HG03342 (cell line): ENCODE measurements at regions not wholly inside any gene's neighbourhood (a gene's known extent, or its start where the extent isn't known, plus 50 kb on each side); places are given as distances from the start of the nearest gene placed in this dataset.

Experiments used
- ATAC-seq: cut with Tn5 transposase; IDR thresholded peaks from one replicate; pipeline ENCODE4 v1.9.1; 2021; ENCODE audit warnings: mild to moderate bottlenecking, moderate library complexity; ENCODE audit not compliant: unreplicated experiment

DNA sequence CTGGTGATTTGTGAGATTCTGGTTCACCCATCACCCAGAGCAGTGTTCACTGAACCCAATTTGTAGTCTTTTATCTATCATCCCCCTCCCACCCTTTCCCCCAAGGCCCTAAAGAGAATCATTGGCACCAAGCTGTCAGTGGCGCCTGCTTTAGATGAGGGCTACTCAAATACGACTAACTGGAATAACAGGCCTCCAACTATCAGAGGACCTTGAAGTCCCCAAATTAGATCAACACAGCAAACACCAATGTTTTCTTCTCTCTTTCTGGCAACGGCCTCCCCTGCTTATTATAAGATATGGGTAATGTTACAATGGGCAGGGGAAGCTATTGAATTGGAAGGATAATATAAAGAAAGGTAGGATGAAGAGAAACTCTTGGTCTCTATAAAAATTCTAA lies 232.3 kb downstream of the SCG2 start:
- ATAC-seq: no peak

DNA sequence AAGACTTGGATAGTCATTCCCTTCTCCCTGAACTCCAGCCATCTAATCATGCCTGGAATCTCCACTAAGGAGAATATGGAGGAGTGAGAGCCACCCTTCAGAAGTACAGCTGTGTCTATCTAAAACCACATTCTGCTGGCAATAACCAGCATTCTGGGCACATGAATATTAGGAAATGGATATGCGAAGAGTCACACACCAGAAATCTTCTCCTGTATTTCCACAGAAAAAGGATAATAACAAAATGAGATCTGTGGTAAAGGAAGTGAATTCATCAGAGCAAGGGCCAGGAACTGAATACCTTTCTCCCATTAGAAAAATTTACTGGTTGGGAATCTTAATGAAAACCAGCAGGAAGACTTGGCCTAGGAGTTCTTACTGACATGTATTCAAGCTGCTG lies 218.8 kb downstream of the SCG2 start:
- no peak for ATAC-seq

DNA sequence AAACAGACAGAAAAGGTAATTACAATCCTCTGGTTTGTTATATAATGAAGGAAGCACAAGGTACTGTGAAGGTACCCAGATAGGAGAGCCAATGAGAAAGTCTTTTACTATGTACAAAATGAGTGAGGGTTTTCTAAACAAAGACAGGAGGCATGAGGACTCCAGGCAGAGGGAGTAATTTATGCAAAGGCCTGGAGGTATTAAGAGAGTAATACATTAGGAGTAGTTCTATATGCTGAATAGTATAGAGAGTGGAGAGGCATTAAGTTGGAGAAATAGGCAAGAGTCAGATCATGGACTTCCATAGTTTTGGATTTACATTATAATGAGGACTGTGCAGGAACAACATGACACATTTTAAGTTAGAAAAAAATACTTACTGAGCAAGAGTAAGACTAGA lies 216.0 kb downstream of the SCG2 start:
- no peak for ATAC-seq

DNA sequence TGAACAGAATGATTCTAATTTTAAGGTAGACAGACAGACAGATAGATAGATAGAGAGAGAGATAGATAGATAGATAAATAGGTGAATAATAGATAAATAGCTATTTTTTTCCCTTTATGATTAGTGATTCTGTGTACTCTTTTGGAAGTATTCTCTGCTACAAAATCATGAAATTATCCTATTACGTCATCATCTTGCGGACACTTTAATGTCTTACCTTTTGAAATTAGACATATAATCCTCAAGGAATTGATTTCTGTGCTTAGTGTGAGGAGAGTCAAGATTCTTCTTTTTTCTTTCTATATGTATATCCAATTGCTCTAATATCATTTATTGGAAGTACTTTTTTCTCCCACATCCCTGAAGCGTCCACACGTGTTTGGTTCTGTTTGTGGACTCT lies 215.2 kb downstream of the SCG2 start:
- no peak for ATAC-seq

DNA sequence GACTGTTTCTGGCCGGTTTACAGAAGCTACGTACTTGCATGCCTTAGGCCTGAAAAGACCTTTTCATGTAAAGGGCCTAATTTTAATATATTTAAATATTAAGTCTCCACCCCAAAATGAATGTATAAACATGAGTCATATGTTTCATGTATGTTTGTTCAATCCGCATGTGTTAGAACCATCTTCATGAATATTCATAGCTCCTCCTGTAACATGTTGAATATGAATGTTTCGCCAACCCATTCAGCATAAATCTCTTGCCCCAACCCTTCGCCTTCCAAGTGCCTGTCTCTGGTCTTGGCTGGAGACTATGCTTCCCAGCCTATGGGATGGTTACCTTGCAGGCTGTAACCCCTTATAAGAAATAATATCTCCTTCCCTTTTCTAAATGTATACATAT lies 212.5 kb downstream of the SCG2 start:
- ATAC-seq: no peak

DNA sequence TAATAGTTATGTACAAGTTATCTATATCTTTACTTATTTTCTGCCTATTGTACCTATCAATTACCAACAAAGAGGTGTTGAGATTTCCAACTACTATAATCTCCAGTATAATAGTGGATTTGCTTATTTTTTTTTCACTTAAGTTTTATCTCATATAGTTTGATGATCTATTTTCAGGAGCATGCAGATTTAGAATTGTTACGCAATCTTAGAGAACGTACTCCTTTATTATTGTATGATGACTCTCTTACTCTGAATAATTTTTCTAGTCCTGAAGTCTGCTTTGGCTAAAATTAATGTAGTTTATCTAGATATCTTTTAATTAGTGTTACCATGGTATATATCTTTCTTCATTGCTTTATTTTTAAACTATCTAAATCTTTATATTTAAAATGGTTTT lies 205.2 kb downstream of the SCG2 start:
- ATAC-seq: no peak

DNA sequence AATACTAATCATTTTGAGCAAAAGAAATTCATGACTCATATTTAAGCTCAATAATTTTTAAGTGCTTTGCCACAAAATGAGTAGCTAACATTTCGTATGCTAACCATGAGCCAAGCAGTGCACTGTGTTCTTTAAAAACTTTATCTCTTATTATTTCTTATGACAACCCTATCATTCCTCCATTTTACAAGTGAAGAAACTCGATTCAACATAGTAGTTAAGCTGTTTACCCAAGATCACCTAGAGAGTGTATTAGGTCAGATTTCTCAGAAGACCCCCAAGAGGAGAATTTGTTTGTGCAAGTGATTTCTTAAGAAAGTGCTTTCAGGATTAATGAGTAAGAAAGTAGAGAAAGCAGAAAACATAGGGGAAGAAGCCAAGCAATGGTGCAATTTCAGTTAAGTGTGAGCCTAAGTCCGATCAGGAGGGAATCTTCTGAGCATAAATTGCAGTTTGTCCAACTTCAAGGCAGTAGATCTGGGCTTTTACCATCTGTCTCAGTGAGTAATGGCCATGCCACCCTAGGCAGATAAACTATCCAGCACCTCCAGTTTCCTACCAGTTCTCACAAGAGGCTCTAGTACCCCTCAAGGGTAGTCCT lies 202.7 kb downstream of the SCG2 start:
- ATAC-seq: no peak

DNA sequence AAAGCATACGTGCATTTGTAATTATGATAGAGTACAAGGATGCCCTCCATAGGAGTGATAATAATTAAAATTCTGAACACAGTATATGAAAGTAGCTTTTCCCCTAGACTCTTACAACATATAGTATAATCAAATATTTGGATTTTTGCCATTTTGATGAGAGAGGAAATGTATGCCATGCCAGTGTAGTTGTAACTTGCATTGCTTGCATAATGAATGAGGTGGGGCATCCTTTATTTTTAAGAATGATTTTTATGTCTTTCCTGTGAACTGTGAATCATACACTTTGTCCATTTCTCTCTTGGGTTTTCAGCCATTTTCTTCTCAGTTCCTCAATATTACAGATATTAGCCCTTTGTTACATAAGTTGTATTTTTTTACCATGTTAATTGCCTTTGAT lies 197.5 kb downstream of the SCG2 start:
- no peak for ATAC-seq

DNA sequence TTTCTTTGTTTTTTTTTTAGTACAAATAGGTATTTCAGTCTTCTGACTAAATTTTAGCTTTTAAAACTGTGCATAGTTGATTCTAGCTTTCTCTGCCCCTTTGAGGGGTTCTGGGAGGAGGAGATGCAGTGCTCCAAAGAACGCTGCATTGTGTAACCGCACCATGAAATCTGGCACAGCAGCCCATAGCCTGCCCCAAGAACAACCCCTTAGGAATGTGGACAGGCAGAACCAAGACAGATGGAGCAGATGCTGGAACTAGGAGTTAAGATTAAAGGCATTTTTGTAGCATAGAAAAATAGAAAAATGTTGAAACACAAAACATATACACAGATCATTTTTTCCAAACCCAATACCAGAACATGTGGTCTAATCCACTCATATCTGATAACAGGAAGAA lies 187.5 kb downstream of the SCG2 start:
- no peak for ATAC-seq

DNA sequence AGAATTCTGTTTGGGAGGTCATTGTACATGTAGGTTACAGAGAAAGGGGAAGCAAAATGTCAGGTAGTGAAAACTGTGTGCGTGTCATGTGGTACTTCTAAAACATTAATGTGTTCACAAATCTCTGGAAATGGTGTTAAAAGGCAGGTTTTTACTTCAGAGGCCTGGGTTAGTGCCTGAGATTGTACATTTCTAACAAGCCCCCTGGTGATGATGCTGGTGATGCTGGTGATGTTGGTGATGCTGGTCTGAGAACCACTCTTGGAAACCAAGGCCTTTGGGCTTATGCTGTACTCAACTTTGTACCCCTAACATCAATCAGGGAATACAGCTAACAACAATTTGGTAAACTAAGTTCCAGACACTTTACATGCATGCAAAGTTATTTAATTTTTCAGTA lies 187.1 kb downstream of the SCG2 start:
- ATAC-seq: no peak

DNA sequence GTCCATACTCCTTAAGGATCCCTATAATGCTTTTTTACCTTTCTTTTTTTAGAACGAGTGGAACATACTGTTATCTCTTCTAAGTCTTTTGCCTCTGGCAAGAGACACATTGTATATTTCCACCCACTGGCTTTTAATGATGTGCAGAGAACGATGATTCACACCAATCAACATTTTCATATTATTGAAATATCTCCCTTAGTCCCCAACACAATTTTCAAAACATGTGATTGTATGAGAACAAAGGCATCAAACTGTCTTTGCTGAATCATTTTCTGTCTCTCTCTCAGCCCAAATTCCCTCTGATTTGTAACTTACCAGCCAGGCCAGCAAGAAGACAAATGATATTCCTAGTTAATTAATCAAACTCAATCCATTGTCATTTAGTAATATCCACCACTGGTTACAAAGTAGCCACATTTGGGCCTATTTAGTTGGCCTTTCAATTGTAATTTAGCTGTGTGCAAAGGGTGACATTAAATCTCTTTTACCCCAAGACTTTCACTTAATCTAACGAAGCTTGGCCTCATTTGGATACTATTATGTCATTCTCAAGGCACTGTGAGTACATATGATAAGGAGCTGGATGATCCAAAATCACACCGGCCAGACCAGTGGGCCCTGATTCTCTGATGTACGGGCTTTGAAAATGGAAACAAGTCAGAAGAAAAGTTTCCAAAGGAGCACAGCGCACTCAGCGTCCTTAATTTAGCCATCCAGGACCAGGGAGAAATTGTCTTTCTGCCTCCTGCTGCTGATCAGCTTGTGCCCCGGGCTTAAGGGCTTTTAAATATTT lies 185.1 kb downstream of the SCG2 start:
- ATAC-seq: no peak

DNA sequence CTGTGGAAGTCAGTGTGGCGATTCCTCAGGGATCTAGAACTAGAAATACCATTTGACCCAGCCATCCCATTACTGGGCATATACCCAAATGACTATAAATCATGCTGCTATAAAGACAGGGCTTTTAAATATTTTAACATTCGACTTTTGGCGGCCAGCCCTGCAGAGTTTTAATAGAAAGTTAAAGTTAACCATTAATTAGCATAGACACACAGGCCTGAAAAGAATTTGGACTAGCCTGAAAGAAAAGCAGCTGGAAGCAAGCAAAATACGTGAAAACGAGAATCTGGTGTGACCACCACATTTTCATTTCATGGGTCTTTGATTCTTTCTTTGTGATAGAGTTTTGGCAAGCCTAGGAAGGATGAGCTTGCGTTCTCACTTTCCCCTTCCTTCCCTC lies 184.0 kb downstream of the SCG2 start:
- ATAC-seq: no peak

DNA sequence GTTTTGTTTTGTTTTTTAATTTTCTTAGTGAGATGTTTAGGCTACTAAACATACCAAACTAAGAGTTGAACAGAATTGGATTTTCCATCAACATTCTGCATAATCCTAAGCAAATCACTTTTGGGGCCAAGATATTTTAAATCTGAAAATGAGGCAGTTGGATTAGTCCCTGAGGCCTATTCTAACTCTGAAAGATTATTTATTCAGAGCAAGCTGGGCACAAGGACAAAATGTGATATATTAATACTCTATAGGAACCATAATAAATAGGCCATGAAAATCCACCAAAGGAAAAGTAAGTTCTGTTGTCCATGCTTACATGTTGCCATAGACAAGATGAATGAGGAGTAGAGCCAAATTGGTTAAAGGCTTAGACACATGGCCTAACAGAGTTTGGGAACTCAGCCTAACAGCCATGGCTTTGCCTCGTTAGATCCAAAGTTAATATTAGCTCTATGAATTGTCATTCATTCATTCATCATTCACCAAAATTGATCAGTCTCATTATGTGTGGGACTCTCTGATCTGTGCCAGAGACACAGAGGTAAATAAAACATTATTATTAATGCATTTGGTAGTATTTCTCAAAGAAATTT lies 183.5 kb downstream of the SCG2 start:
- ATAC-seq: no peak

DNA sequence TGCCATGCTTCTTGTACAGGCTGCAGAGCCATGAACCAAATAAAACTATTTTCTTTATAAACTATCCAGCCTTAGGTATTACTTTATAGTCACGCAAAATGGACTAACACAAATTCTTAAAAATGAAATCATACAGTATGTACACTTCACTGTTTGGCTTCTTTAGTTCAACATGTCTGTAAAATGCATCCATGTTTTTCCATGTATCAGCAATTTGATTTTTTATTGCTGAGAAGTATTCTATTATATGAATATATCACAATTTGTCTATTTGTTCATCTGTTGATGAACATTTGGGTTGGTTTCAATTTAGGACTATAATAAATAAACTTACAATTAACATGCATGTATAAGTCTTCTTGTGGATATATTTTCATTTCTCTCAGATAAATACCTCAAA lies 182.1 kb downstream of the SCG2 start:
- no peak for ATAC-seq

DNA sequence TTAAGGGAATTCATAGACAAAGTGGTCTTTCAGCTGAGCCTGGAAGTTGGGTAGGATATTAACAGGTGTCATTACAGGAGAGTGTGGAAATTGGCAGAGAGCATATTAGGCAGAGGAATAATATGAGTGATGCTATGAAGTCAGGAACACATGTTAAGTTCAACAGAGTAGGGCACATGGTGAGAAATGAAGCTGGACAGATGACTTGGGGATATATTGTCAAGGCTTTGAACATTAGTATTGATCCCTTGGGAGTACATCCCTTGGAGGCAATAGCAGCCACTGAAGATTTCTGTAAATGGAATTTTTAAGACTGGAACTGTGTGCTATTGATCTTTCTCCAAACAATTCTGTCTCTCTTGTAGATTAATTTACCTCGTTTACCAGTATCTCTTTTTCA lies 170.7 kb downstream of the SCG2 start:
- ATAC-seq: no peak

DNA sequence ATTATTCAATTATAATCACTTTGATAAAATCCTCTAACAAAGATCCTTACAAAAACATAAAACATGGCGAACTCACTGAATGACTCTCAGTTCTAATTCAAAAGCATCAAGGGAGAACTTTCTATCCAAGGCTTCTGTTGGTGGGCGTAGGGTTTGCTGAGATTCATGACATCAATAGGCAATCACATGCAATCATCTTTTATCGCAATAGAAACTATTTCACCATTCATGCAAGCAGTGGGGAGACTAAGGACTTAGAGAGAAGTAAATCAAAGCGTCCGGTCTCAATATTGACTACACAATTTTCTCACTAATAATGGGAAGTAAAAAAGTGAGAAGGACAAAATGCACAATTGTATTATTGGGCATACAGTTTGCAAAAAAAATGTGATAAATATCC lies 168.7 kb downstream of the SCG2 start:
- ATAC-seq: no peak

DNA sequence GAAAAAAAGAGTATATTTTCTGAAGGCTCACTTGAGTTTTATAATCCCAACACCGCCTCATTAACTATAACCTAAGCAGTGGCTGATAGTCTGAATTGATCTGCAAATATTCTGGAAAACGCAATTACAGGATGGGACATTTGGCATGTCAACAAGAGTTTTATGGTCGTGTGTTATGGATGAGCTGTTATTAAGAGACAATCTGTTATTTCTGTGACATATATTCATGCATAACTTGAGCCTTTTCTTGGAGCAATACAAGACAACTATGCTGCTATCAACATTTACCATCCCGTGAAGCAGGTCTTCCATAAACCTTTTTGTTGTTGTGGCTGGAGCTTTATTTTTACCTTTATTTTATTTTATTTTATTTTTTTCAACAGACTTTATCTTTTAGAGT lies 164.4 kb downstream of the SCG2 start:
- no peak for ATAC-seq

DNA sequence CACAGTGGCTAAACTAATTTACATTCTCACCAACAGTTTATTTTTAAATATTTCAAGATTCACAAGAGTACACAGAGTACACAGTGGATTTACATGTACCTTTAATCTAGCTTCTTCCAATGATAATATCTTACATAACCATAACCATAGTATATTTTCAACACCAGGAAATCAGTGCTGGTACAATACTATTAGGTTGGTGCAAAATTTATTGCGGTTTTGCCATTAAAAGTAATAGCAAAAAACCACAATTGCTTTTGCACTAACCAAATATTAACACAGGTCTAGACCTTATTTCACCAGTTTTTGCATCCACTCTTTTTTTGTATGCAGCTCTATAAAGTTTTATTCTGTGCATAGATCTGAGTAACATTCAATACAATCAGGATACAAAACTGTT lies 163.0 kb downstream of the SCG2 start:
- no peak for ATAC-seq

DNA sequence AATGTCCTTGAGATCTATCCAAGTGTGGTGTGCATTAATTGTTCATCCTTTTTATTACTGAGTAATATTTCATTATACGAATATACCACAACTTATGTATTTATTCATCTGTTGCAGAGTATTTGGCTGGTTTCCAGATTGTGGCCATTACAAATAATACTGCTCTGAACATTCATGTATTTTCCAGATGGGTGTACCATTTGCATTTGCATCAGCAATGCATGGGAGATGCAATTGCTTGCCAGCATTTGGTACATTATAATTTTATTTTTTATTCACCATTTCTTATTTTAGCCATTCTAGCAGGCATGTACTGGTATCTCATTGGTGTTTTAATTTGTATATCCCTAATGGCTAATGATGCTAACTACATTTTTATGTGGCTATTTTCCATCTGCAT lies 162.4 kb downstream of the SCG2 start:
- ATAC-seq: no peak

DNA sequence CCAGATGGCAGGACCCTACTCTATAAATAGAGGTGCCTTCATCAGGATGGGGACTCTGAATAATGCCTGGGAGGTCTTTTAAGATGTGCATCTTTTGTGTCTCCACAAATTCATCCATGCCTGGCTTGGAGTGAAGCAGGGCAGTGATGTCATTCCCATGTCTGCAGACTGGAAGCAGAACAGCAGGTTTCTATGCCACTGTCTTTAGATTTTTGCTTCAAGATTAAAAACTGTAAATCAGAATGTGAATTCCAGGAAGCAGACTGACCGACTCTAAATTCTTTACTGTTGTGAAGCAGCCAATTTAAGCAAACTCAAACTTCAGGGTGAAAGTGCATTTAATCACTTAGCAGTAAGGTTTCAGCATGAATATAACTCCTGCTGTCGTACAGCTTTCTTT lies 159.3 kb downstream of the SCG2 start:
- no peak for ATAC-seq

DNA sequence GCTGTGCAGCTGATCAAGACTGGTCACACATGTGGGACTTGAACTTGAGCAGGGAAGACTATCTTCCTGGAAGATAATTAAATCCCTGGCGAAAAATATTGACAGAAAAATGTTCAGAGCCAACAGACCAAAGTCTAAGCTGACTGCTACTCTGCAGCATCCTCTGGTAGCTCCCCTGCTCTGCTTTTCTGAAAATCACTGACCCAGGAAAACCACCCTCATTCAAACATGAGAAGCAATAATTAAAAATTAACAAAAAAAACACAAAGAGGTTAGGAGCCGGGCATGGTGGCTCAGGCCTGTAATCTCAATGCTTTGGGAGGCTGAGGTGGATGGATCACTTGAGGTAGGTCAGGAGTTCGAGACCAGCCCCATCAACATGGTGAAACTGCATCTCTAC lies 151.9 kb downstream of the SCG2 start:
- ATAC-seq: no peak

DNA sequence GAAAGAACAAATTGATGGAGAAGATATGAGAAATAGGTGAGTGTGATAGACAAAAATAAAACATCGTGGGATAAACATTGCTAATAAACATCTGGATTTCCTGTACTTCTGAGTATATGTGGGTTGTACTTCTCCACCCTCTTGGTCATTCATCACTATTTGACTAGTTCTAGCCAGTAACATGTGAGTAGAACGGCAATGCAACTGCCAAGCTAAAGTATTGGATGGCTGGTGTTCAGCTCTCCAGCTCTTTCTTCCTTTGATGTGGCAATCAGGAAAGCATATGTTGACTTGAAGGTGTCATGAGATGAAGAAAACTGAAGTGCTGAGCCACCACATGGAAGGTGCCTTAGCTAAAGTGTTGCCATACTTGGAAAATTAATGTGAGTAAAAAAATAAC lies 144.9 kb downstream of the SCG2 start:
- no peak for ATAC-seq
